GM11168 (cell line): ENCODE measurements at regions not wholly inside any gene's neighbourhood (a gene's known extent, or its start where the extent isn't known, plus 50 kb on each side); places are given as distances from the start of the nearest gene placed in this dataset.

ENCODE experiments used
- in situ Hi-C: fragments of 300-500 bp; cut with MboI; formaldehyde crosslinking; loops from one replicate; pipeline ENCODE4 v1.12.0; 2022; ENCODE audit warnings: low sequenced_read_pairs; ENCODE audit not compliant: unreplicated experiment

DNA sequence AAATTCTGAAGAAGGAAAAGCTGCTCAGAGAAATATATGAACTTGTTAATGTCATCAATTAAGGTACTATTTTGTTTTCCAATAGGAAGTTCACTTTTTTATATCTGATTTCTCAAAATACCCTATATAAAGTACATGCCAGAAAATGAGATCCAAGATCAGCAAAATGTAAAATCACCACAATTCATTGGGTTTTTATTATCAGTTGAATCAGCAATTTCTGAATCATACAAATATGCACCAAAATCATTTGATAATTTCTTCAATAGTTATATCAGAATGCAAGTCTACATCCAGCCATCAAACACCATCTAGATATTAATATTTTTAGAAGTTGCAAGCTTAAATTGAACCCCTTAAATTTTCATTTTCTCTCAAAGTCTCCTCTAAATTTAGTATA is 1293.4 kb upstream of the NCAM2 start:
- in situ Hi-C loops: no loop called here

DNA sequence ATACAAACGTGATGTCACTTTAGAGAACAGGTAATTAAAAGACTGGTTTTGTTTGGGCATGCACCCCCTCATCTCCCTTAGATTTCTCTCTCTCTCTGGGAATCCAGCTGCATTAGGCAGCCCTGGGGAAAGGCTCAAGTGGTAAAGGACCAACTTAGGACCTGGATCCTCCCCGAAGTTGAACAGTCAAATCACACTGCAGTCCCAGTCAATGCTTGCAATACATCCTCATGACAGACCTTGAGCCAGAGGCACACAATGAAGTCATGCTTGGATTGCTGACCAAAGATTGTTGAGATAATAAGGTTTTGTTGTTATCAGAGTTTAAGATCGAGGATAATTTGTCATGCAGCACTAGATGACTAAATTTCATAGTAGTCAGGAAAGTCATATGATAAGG is 1285.8 kb upstream of the NCAM2 start:
- in situ Hi-C loops: no loop called here

DNA sequence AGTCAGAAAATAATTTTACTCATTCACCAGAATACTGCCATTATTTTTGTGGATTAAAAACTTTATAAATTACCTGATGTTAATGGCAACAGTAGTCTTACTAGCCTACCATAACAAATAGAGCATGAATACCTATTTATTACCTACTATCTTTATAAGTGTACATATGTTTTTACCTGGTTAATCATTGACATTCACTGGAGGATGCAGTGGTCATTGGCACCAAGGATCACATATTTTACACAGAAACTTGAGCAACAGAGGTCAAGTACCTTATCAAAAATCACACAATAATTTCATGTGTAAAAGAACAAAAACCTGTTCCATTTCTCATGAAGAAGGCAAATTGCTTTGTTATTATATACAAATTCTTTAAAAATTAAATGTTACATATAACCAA is 1284.9 kb upstream of the NCAM2 start:
- in situ Hi-C loops: no loop called here

DNA sequence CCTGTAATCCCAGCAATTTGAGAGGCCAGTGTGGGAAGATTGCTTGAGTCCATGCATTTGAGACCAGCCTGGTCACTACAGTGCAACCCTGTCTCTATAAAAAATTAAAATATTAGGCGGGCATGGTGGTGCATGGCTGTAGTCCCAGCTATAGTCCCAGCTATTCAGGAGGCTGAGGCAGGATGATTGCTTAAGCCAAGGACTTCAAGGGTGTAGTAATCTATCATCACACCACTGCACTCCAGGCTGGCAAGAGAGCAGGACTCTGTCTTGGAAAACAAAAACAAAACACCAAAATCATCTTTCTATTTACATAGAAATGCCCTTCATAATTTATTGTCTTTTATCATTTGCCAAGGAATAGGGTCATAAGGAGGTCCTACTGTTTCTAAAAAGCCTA is 1274.1 kb upstream of the NCAM2 start:
- in situ Hi-C loops: no loop called here

DNA sequence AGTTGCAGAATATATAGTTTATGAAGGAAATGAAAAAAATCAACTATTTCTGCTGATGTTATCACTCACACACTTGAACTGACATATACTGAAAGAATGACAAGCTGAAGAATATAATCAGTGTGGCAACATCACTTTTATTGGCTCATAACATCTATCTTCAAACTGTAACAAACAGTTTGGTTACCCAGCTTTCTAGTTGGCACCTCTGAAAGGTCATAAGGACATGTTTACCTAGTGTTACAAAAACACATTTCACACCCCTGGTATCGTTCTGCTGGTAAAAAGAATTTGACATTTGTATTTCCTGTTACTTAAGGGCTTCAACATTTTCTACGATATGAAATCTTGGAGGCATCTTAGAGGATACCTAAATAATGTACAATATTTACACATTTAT is 1267.0 kb upstream of the NCAM2 start:
- in situ Hi-C loops: no loop called here

DNA sequence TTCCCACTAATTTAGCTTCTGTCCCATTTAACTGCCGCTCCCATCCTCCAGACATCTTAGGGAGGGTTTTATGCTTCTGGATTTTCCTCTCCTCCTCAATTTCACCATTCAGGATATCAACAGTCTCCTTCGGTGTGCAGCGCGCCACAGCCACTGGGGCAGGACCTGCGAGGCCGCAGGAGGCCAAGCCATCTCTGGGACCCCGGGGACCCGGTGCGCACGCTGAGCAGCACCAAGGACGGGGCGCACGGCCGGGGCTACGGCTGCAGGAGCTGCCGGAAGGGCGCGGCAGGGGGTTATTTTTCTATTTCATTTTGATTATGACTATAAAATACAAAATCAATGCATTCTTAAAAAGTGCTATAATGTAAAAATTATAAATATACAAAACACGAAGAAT is 1238.4 kb upstream of the NCAM2 start:
- in situ Hi-C loops: no loop called here

DNA sequence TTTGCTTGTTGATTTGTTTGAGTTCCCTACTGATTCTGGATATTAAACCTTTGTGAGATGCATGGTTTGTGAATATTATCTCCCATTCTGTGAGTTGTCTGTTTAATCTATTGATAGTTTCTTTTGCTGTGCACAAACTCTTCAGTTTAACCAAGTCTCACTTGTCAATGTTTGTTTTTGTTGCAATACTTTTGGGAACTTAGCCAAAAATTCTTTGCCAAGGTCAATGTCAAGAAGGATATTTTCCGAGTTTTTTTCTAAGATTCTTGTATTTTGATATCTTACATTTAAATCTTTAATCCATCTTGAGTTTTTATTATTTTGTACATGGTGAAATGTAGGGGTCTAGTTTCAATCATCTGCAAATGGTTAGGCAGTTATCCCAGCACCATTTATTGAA is 1230.7 kb upstream of the NCAM2 start:
- in situ Hi-C loops: no loop called here

DNA sequence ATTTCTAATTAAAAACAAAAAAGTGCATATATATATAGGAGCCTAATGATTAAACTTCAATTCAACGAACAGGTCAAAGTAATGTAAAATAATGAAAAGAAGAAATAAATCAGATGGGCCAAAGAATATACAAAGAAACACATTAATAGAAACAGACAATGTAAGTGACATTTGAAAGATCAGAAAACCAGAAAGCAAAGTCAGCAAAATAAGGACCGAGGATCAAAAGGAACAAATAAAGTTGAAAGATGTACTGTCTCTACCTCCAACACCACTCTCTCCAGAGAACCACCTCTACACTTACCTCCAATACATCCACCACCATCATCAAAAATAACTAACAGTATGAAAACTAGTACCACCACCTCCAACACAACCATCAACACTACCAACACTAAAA is 1226.3 kb upstream of the NCAM2 start:
- in situ Hi-C loops: no loop called here

DNA sequence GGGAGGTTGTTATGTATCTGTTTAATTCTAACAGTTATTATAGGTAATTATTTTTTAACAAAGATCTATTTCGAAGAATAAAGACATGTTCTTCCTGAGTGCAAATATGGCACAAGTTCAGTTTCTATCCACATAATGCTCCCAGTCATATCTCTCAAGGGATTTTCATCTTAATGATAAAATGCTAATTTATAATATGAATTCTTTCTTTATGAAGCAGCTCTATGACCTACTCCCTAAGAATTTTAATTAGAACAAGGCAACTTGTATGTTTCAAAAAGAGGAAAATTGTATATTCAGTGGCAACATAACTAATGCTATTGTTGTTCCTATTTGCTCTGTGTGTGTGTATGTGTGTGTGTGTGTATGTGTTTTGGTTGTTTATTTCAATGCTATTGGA is 1222.1 kb upstream of the NCAM2 start:
- in situ Hi-C loops: no loop called here

DNA sequence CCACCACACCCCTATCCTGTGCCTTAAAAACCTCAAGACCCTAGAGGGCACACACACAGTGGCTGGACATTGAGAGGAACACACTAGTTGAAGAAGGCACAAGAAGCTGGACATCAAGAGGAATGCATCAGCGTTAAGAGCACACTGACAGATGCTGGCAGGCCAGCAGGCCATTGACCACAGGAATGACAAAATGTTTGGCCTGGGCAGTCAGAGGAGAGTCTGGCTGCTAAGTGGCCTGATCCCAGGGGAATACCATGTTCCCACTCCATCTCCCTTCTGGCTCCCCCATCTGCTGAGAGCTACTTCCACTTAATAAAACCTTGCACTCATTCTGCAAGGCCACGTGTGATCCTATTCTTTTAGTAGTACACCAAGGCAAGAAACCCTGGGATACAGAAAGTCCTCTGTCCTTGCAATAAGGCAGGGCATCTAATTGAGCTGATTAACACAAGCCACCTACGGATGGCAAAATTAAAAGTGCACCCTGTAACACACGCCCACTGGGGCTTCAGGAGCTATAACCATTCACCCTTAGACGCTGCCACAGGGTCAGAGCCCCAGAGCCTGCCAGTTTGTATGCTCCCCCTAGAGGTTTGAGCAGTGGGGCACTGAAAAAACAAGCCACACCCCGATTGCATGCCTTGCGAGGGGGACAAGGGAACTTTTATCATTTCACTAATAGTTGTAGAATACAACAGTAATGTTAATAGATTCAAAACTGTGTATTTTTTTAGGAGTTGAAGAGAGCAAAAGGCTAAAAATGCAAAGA is 1216.1 kb upstream of the NCAM2 start:
- in situ Hi-C loops: no loop called here

DNA sequence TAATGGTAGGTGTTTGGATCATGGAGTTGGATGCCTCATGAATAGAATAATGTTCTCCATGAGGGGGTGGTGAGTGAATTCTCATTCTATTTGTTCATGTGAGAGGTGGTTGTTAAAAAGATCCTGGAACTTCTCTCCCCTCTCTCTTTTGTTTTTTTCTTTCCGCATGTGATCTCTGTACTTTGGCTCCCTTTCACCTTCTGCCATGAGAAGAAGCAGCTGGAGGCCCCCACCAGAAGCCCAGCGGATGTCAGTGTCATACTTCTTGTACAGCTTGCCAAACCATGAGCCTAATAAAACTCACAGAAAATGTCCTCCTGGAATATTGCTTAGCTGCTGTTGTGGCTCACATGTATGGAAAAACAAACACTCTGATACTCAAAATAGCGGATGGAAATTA is 1212.3 kb upstream of the NCAM2 start:
- in situ Hi-C loops: no loop called here

DNA sequence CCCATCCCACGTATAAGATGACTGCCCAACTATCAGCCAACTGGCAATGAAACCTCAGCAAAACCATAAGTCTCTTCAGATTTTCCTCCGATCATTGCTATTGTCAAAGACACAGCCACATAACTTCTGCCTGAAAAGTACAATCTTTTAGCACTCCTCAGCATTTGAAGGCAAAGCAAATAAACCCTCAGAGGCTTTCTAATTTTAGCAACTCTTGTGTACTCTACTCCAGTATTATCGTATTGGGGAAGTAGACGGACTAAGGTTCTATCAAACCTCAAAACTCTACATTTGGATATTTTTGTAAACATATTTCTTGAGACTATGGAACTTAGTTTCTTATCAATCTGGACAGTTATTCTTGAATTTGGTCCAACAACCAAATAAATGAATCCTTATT is 1206.2 kb upstream of the NCAM2 start:
- in situ Hi-C loops: no loop called here

DNA sequence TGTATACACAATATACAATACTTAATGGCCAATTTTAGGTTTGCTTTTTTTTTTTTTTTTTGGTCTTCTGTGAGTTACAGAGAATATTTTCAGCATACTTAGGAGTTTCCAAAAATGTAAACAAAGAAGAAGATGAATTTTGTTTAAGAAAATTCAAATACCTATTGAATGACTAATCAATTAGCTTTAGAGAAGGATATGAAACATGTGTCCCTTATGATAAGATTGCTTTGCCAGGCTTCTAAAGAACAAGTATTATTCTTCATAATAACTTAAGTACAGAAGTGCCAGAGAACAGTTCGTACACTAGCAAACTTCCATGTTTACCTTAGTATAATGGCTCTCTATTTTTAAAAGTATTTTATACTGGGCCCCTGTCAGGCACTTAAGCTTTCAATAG is 1191.0 kb upstream of the NCAM2 start:
- in situ Hi-C loops: no loop called here

DNA sequence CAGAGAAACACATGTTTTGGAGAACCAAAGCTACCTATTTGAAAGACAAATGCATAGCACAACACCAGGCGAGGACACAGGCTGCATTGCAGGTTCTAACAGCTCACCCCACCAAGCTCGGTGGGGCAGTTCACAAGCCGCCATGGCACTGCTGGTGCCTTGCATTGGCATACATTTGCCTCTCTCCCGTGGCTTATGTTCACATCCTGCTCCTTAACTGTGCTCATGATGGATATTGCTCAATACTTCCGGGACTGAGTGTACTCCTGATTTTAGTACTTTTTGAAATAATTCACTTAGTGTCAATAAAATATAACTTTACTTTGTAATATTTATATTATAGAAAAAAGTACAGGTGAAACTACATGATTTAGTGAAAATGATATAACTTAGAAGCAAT is 1187.4 kb upstream of the NCAM2 start:
- in situ Hi-C loops: no loop called here

DNA sequence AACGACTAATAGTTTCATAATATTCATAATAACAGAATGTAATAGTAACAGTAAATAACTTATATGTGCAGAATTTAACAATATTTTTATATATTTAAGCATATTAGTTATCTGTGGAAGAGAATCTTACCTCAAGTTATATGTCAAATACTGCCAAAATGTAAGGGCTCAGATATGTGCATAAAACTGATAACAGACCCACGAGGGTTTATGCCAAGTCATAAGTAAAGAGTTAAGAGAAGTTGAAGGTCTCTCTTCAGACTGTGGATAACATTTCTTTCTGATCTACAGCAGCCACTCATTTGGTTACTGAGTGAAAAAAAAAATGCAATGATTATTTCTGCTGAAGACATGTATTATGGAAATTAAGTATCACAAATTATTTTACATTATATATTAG is 1167.8 kb upstream of the NCAM2 start:
- in situ Hi-C loops: no loop called here

DNA sequence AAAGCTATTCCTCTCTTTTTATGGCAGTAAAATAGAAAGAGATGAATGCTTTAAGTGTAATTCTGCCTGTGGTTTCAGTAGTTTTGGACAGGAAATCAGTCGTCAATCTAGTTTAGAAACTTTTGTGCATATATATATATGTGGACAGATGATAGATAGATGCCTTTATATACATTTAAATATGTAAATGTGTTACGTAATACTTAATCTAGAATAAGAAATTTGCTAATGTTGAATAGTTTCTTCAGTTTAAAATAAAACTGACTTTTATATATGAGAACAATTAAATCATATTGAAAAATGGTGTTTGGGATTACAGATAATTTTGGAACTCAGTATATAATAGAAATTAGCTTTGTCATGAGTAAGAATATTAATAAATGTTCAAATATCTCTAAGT is 1165.7 kb upstream of the NCAM2 start:
- in situ Hi-C loops: no loop called here

DNA sequence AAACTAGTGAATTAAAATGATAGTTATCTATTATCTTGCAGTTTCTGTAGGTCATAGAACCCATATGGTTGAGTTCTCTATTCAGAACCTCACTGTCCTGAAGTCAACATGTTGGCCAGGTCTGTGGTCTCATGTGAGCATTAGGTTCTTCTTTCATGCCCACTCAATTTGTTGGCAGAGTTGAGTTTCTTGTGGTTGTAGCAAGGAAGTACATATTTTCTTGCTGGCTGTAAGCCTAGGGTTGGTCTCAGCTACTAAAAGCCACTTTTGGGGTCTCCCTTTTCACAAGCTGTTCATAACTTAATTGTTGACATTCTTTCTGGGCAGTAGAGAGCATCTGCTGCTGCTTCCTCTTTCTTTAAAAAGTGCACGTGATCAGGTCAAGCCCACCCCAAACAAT is 1165.1 kb upstream of the NCAM2 start:
- in situ Hi-C loops: no loop called here

DNA sequence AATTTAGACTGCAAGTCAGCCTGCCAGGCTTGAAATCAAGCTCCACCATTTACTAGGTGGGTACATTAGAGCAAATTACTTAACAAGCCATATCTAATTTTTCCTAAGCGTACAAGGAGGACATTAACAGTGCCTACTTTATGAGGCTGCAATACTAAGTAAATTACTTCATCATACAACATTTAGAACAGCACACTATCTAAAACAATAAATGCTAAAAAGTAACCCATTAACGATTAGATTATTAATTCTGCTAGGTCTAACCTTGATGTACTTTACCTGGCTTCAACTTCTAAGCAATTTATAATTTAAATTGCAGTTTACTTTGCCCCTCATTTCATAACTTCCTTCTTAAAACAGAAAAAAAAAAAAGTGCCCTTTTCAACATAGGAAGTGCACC is 1155.6 kb upstream of the NCAM2 start:
- in situ Hi-C loops: no loop called here

DNA sequence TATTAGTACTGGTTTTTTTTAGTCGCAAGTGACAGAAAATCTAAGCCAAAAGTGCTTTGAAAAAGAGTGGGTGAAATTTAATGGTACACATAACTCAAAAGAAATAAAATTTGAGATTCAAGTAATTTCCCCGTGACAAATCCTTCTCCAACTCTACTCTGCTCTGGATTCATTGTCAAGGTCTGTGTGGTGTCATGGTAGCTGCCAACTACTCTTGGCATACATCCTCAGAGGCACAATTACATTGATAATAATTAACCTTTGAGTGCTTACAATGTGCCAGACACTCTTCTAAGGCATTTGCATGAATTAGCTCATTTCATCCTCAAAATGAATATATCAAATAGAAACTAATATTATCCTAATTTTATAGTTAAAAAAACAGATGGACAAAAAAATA is 1153.9 kb upstream of the NCAM2 start:
- in situ Hi-C loops: no loop called here

DNA sequence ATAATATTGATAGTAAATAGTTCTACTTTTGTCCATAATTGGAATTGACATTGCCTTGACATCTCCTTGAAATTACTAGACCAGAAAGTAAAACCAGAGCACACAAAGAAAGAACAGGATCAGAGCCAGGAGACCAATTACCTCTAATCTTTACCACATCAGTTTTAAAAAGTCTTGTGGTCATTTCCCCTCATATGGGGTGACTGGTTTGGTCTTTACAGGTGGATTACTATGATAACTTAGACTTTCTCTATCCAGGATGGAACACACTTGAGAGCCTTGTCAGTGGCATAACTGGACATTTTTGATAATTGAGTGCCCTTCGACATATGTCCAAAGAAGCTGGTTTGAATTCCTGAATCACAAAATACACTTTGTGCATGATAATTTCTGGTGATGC is 1148.1 kb upstream of the NCAM2 start:
- in situ Hi-C loops: no loop called here

DNA sequence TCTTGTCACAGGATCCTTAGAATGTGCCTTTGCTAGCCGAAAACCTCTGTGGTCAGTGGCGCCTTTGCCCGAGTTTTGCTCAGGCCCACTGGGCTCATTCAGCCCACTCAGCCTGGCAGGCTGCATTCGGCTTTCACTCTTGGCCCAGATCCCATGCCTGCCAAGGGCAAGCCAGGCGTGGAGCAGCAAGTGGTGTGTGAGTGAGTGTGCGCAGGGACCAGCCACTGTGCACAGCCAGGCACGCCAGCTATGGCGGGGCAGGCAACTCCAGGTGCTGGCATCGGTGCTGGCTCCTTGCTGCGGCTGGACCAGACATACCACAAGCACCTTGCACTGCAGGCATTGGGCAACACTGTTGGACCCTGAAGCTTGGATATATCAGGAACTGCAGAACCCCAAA is 1145.1 kb upstream of the NCAM2 start:
- in situ Hi-C loops: no loop called here

DNA sequence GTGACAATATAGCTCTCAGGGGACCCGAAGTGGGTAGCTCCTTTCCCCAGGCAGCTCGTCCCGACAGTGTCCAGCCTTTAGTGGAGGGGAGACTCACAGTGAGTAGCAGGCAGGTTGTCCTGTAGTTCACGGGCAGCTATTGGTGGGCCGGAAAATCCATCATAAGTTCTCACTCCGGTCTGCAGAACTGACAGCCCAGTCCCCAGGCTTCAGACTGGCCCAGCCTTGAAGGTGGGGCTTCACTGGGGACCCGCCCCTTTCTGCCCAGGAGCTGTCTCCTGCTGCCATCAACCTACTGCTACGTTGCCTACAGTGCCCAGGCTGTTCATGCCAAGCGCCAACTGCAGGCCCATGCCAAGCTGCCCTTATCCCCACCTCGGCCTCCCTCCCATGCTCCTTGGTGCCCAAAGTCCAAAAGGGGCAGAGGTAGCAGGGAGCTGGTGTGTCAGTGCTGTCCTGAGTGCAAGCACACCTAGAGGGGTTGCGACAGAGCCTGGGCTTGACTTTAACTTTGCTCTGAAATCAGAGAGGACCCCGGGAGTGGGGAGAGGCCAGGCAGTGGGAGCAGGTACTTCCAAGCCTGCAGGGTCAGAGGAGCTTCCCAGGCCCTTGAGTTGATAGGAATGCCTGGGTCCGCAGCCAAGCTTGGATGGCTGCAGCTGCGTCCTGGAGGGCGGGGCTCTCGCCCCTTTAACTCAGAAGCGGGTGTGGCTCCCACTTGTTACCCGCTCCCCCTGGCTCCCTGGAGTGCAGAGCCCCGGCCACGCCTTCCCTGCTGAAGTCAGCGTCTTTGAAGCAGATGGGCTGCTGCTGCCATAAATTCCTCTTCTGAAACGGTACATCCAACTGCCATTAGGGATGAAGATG is 1144.3 kb upstream of the NCAM2 start:
- in situ Hi-C loops: no loop called here
